ENCODE measurements at regions not wholly inside any gene's neighbourhood (a gene's known extent, or its start where the extent isn't known, plus 50 kb on each side); places are given as distances from the start of the nearest gene placed in this dataset.
A peak's percentile ranks its signal among the peaks of the same experiment; 100 is the strongest.

- DNase-seq (ENCODE audit: low spot score in 2 of 2) (no peak), FAIRE-seq (no peak)
These were observed 568.2 kb downstream of the TUSC7 start for GRCh38 chr3:117277816-117278215.

GRCh38 chr3:117278424-117279190, 569.0 kb downstream of the TUSC7 start:
- FAIRE-seq (no peak), DNase-seq (ENCODE audit: low spot score in 2 of 2) (no peak)

GRCh38 chr3:117281371-117281770, 571.8 kb downstream of the TUSC7 start:
- no peak for FAIRE-seq
- DNase-seq (ENCODE audit: low spot score in 2 of 2): no peak

DNA sequence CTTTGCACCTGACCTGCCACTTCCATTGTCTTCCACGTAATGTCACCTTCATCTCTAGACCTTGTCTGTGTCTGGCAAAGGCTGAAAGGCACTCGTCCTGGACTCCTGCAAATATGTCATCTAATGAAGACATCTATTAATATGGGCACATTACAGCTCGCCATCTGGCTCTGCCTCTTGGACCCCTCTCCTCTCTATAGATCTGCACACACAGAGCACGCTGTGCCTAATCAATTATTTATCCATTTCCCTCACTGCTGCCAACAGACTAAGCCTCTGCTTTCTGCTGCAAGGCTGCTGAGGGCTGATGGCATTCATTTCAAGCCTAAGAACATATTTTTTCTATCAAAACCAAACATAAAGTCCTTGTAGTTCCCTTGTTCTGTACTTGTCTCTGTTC, 573.0 kb downstream of the TUSC7 start:
- DNase-seq (ENCODE audit: low spot score in 2 of 2): no peak
- no peak for FAIRE-seq

GRCh38 chr3:117285737-117286136, 576.2 kb downstream of the TUSC7 start:
- FAIRE-seq (no peak), DNase-seq (ENCODE audit: low spot score in 2 of 2) (no peak)

GRCh38 chr3:117286488-117286887, 576.9 kb downstream of the TUSC7 start:
- DNase-seq (ENCODE audit: low spot score in 2 of 2) (no peak), FAIRE-seq (no peak)

DNA sequence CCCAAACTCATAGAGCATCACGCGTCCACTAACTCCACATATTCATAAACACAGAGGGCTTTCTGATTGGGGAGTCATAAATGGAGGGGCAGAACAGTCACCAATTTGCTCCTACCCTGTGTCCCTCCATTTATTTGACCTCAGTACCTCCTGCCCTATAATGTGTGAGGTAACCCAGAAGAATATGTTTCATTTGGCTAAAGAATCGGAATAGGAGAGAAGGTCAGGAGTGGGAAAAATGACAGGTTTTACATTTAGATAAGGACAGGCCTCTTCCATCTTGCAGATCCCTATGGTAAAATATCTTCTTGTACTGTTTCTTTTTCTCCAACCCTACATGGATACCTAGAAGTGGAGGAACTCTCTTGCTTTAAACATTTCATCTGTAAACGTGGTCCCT, 578.0 kb downstream of the TUSC7 start:
- FAIRE-seq: no peak
- DNase-seq (ENCODE audit: low spot score in 2 of 2): no peak

GRCh38 chr3:117291476-117291875, 581.9 kb downstream of the TUSC7 start:
- DNase-seq (ENCODE audit: low spot score in 2 of 2) (no peak), FAIRE-seq (no peak)

DNA sequence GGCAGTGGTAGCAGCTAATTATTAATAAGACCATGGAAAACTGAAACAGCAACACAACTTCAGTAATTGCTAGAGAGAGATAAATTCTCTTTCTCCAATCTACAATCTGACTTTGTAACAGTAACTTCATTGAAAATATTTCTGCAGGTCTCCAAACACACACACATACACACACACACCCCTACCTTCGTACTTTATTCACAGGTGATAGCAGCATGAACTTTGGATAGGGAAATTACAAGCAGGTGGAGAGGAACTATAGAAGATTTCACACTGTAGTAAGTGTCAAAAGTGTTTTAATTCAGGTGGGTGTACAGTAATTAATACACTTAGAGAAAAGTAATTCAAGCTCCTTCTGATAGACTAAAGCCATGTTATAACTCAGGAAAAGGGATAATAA, 587.5 kb downstream of the TUSC7 start:
- no peak for FAIRE-seq
- DNase-seq (ENCODE audit: low spot score in 2 of 2): no peak

GRCh38 chr3:117297541-117297940, 588.0 kb downstream of the TUSC7 start:
- DNase-seq (ENCODE audit: low spot score in 2 of 2): no peak
- FAIRE-seq: no peak

GRCh38 chr3:117298273-117298672, 588.7 kb downstream of the TUSC7 start:
- FAIRE-seq: no peak

GRCh38 chr3:117302428-117302827, 592.8 kb downstream of the TUSC7 start:
- DNase-seq (ENCODE audit: low spot score in 2 of 2): peak in 1 of 2 donors; percentile 2

More at GRCh38 chr3:117298273-117298672, 588.7 kb downstream of the TUSC7 start:
- no peak for DNase-seq (ENCODE audit: low spot score in 2 of 2)

GRCh38 chr3:117303443-117303842, 593.9 kb downstream of the TUSC7 start:
- no peak for DNase-seq (ENCODE audit: low spot score in 2 of 2)
- no peak for FAIRE-seq

More at GRCh38 chr3:117302428-117302827, 592.8 kb downstream of the TUSC7 start:
- no peak for FAIRE-seq

- DNase-seq (ENCODE audit: low spot score in 2 of 2): no peak
- FAIRE-seq: peak; percentile 19
These were observed 595.1 kb downstream of the TUSC7 start for GRCh38 chr3:117304681-117305080.

- no peak for FAIRE-seq
- no peak for DNase-seq (ENCODE audit: low spot score in 2 of 2)
These were observed 596.1 kb downstream of the TUSC7 start for GRCh38 chr3:117305681-117306080.

DNA sequence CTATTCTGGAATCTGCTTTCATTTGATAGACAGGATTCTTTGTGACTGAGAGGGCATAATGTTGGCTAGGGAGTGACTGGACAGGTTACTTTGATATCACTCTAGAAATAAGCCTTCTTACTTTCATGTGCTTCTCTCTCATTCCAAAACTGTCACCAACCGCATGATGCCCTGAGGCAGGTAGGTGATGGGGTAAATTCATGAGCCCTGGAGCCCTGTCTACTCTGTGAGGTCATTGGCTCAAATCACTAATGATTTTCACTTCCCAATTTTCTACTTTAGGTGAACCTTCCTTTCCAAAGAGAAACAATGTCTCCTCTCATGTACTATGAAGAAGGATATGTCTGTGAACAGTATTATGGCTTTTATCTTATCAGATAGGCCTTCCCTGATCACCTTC, 596.7 kb downstream of the TUSC7 start:
- DNase-seq (ENCODE audit: low spot score in 2 of 2) (no peak), FAIRE-seq (no peak)

DNA sequence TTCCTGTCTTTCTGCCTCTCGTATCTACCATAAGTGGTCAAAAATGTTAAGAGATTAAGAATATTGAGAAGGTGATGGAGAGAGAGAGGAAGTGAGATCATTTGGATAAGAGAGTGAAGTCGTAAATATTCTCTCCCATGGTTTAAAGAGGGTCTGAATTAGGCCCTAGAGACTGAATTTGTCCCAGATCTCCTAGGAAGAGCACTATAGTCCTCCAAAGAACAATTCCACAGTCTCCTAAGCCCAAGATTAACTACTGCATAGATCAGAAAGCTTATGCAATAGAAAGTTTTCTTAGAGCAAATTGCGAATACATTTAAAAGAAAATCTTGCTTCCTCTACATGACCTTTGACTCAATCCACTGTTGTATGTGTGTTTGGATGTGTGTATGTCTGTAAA, 598.8 kb downstream of the TUSC7 start:
- no peak for DNase-seq (ENCODE audit: low spot score in 2 of 2)
- no peak for FAIRE-seq

DNA sequence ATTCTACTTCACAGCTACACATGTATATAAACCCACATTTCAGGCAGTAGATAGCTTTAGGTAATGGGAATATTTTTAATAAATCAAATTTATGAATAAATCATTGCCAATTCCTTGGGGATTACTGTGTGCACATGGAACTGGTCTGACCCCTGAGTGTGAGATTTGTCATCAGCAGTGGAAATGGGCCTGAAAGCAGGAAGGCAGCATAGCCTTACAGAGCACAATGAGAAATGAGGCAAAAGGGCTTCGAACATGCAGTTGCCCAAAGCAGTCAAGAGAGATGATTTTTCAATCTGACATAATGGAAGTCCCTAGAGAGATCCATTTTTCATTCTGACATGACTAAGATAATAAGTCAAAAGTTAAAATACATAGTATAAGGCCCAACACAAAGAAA, 599.2 kb downstream of the TUSC7 start:
- DNase-seq (ENCODE audit: low spot score in 2 of 2) (no peak), FAIRE-seq (no peak)

DNA sequence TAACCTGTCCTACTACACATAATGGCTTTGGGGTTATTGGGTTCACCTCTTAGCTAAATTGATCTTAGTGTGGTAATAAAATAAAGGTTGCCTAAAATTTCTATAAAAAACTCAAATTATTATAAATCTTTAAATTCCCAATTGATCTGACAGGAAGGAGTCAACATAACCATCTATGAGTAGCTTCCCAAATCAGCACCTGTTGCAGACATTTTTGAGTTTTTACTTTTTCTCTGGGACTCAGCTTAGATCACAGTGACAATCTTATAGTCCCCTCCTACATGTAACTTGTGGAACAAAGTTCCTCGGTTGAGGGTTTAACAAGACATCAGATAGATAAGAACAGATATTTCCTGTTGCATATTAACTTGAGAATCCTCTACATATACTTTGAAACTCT, 601.0 kb downstream of the TUSC7 start:
- FAIRE-seq (no peak), DNase-seq (ENCODE audit: low spot score in 2 of 2) (no peak)

- no peak for DNase-seq (ENCODE audit: low spot score in 2 of 2)
- FAIRE-seq: no peak
These were observed 605.0 kb downstream of the TUSC7 start for GRCh38 chr3:117314441-117315150.

GRCh38 chr3:117322866-117323265, 613.3 kb downstream of the TUSC7 start:
- FAIRE-seq (no peak), DNase-seq (ENCODE audit: low spot score in 2 of 2) (no peak)

GRCh38 chr3:117346901-117347300, 637.3 kb downstream of the TUSC7 start:
- FAIRE-seq: no peak
- DNase-seq (ENCODE audit: low spot score in 2 of 2): no peak

Data from frontal cortex (tissue), 3 donors.